Limb (tissue), 2 donors: ENCODE measurements at regions not wholly inside any gene's neighbourhood (a gene's known extent, or its start where the extent isn't known, plus 50 kb on each side); places are given as distances from the start of the nearest gene placed in this dataset.

Source experiments
- DNase-seq, 2 donors: peaks; one replicate each; pipeline ENCODE4 v3.0.0-alpha.2; 2016; ENCODE audit errors: extremely low spot score in 2 of 2

- no peak for DNase-seq
These were observed 259.9 kb downstream of the FOXO1 start for GRCh38 chr13:40406405-40407120.

- DNase-seq = no peak
These were observed 258.9 kb downstream of the FOXO1 start for GRCh38 chr13:40407567-40407966.

DNA sequence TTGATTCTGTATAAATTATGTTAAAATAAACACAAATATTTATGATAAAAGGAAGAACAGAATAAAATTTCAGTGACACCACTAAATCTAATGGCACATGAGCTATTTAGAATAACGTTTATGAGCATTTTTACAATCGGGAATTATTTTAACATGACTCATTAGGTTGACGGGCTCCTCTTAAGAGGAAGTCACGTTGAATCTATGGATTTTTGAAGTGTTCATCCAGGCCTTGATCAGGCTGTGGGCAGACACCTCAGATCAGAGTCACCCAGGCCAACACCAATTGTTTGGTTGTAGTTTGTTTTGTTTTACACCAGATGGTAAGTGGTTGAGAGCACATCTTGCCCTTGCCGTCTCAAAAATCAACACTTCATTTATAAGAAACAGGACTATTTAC is 257.8 kb downstream of the FOXO1 start:
- DNase-seq = no peak

- DNase-seq = no peak
These were observed 257.2 kb downstream of the FOXO1 start for GRCh38 chr13:40409278-40409677.

DNA sequence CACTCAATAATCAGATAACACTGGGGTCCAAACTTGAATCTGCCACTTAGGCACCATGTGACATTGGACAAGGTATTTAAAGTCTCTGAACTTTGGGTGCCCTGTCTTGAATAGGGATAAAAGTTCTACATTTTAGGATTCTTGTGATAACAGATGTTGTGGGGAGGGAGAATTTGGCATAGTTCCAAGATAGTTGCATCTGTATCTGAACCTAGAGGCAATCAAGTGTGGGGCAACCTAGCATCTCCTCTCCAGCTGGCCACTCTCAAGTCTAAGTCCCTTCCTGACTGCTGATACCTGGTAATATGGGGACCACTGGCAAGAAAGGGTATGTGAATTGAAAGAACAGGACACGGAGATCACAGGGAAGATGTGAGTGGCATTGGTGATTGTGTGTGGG is 256.1 kb downstream of the FOXO1 start:
- no peak for DNase-seq

DNA sequence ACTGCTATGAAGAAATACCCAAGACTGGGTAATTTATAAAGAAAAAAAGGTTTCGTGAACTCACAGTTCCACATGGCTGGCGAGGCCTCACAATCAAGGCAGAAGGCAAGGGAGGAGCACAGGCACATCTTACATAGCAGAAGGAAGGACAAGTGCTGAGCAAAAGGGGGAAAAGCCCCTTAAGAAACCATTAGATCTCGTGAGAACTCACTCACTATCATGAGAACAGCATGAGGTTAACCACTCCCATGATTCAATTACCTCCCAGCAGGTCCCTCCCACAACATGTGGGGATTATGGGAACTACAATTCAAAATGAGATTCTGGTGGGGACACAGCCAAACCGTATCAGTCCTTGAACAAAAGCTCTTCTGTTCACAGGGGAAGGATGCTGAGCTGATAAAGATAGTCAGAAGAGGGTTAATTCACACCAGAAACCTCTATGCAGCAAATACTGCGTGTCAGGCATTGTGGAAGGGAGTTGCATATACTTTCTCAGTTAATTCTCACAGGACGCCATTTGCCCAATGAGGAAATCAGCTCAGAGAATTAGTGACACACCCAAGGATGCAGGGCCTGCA is 246.2 kb downstream of the FOXO1 start:
- DNase-seq = no peak

DNA sequence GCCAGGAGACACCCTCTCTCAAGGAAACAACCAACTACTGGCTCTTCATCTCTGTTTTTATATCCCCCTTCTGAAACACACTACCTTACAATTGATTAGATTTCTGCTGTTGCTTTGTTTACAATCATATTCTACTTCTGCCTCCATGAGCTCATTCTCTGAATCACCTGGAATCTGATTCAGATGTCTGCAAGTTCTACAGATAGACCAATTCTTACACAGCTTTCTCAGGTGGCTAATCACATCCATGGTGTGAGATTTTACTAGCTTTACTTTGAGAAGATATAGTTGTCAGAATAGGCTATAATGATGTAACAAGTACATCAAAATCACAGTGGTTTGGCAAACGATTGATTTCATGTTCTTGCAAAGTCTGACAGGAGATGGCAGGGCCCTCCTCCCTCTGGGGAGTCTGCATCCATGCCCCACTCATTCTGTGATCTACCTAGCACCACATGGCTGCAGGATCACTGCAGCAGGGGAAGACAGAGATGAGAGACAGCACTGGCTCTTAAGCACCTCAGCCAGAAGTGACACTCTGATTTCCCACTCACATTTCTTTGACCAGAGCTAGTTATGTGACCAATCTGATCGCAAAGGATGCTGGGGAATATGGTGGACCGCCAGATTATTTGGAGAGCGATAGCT is 243.7 kb downstream of the FOXO1 start:
- DNase-seq = no peak

- DNase-seq = no peak
These were observed 238.1 kb downstream of the FOXO1 start for GRCh38 chr13:40428354-40428753.

GRCh38 chr13:40429706-40430545 is 236.5 kb downstream of the FOXO1 start:
- DNase-seq = no peak

DNA sequence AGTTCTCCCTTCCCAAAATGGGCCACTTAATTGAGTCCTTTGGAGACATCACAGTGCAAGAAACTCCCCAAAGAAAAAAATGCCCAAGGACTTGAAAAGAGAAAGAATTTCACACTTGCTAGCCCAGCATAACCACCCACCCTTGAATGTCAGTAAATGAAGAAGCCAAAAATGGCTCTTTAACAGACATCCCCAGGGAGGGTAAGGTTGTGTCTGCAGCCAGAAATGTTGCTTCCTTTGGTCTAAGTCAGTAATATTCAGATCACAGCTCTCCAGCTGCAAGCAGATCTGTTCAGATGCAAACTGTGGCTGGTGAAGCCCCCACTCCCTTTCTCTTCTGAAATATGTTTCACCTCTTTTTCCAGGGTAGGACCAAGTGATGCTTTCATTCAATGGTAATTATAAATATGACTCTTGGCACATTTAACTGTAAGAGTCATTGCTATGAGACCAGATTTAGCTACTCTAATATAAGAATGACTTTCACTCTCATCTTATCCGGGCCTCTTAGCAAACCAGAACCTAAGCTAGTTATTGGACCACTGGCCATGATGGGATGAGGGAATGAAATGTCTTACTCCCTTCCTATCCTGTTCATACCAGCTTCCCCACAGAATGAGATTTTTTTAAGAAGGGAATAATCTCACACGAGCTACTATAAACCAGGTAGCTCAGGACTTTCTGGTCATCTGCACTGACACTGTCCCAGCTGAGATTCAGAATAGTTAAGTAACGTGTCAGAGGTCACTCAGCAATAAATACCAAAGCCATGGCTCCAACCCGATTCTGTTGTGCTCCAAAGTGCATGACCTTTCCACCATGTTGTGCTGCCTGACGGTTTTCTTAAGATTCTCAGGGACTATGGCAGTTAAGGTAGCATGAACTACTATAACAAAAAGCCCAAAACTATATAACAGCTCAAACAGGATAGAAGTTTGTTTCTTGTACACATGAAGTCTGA is 234.1 kb downstream of the FOXO1 start:
- no peak for DNase-seq

GRCh38 chr13:40433001-40433400 is 233.4 kb downstream of the FOXO1 start:
- DNase-seq = no peak

- DNase-seq = no peak
These were observed 232.9 kb downstream of the FOXO1 start for GRCh38 chr13:40433577-40433976.

GRCh38 chr13:40434516-40435397 is 231.7 kb downstream of the FOXO1 start:
- DNase-seq = no peak

- no peak for DNase-seq
These were observed 228.3 kb downstream of the FOXO1 start for GRCh38 chr13:40438022-40438680.

- DNase-seq = no peak
These were observed 227.2 kb downstream of the FOXO1 start for GRCh38 chr13:40438999-40439797.

- DNase-seq = no peak
These were observed 226.5 kb downstream of the FOXO1 start for GRCh38 chr13:40439928-40440327.

GRCh38 chr13:40440990-40441820 is 225.2 kb downstream of the FOXO1 start:
- DNase-seq = no peak

DNA sequence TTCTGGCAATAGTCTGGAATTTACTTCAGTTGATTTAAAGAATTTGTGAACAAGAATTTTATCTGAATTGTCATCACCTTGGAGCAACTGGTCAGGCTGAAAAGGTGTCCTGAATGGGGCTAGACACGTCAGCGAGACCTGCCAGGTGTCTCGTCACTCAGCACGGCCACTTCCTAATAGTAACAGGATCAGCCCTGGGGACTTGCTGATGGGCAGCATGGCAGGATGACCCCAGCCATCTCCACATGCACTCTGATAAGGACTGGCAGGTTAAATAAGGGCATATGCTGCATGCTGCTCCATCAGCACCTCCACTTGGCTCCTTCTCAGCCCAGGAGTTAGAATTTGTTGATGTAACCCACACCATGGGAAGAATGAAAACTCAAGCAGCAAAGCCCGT is 224.2 kb downstream of the FOXO1 start:
- DNase-seq = no peak
